ENCODE measurements at regions not wholly inside any gene's neighbourhood (a gene's known extent, or its start where the extent isn't known, plus 50 kb on each side); places are given as distances from the start of the nearest gene placed in this dataset.

DNA sequence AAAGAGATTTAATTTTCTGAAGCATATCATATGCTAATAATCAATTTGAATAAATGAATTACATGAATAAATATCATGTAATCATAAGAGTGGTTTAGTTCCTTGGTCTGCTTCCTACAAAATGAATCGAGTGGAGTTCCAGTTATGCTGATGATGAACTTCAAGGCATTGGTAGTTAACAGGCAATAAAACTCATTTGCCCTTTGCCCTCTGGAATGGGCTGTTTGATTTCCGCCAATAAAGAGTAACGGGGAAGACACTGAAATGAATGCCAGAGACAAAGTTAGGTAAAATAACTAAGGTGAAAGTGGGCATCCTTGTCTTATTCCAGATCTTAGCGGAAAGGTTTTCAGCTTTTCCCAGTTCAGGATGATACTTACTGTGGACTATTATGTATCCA lies 90.1 kb downstream of the C3orf38 start:
- ATAC-seq (no peak), DNase-seq (ENCODE audit: low read depth, low spot score) (no peak), FAIRE-seq (no peak)
- 40% methylated on average over 4 of the region's 4 CpGs for WGBS (ENCODE audit: insufficient coverage, insufficient replicate concordance, low lambda C conversion rate, missing lambda C conversion rate)
- CTCF ChIA-PET: no interaction called here
- BruUV-seq (replicated peaks): no TSS peak
- no peaks in the 10 kb centered on the region; the same call in 2 of the 3 replicates for H3K9me3 ChIP-seq (replicated peaks; ENCODE audit: control insufficient read depth, insufficient read depth, low read length)
- H3K4me1 ChIP-seq (ENCODE audit: control insufficient read depth, insufficient read depth, low read length): no peaks in the 10 kb centered on the region
- H3K79me2 ChIP-seq (ENCODE audit: control insufficient read depth, insufficient read depth, low read length): no peaks in the 10 kb centered on the region
- intact Hi-C loops (cut with micrococcal nuclease; ENCODE audit: unreplicated experiment) (no loop called here), in situ Hi-C loops (cut with MboI) (no loop called here)
- no peak overlapping the region for H3K4me3 ChIP-seq
- H3K36me3 ChIP-seq (ENCODE audit: control insufficient read depth in 2 of 2, insufficient read depth in 2 of 2, low read length in 1 of 2): no peaks in the 10 kb centered on the region
- H3K4me2 ChIP-seq (ENCODE audit: control insufficient read depth, insufficient read depth): no peak overlapping the region
- TF ChIP-seq NFXL1 (IDR thresholded peaks at IDR 0.05; ENCODE audit: borderline replicate concordance) (no peak), PKNOX1 (IDR thresholded peaks at IDR 0.05) (no peak), CEBPZ (IDR thresholded peaks at IDR 0.05; ENCODE audit: low read depth, low read length) (no peak), E2F4 (IDR thresholded peaks at IDR 0.05; ENCODE audit: low read depth, low read length) (no peak), BACH1 (IDR thresholded peaks at IDR 0.05; ENCODE audit: borderline replicate concordance) (no peak), SMAD1 (IDR thresholded peaks at IDR 0.05; ENCODE audit: low read depth, partially characterized antibody) (no peak), IRF5 (IDR thresholded peaks at IDR 0.05; ENCODE audit: borderline replicate concordance) (no peak), ZNF687 (IDR thresholded peaks at IDR 0.05) (no peak)
- POLR2A ChIA-PET: no interaction called here
- H2AFZ ChIP-seq (ENCODE audit: control insufficient read depth, low read depth, low read length): no peak overlapping the region
- H3K27me3 ChIP-seq (replicated peaks in 1 of 2; ENCODE audit: control insufficient read depth in 2 of 2, insufficient read depth in 2 of 2, low read length in 1 of 2): no peaks in the 10 kb centered on the region
- RAD21 ChIA-PET (ENCODE audit: unreplicated experiment): no interaction called here
- no peaks in the 10 kb centered on the region for H4K20me1 ChIP-seq (ENCODE audit: control insufficient read depth, insufficient read depth)
- no peak overlapping the region for H3K27ac ChIP-seq (ENCODE audit: control insufficient read depth, insufficient read depth)
- H3K9ac ChIP-seq (ENCODE audit: control insufficient read depth, insufficient read depth, low read length): no peak overlapping the region
- SMC1A ChIA-PET (ENCODE audit: uncharacterized antibody, unreplicated experiment): no interaction called here

Measured in GM12878 (cell line).